Right lung (tissue), 2 donors: ENCODE measurements at regions not wholly inside any gene's neighbourhood (a gene's known extent, or its start where the extent isn't known, plus 50 kb on each side); places are given as distances from the start of the nearest gene placed in this dataset.

ENCODE experiments used
- DNase-seq, 2 donors: peaks; one replicate each; pipeline ENCODE4 v3.0.0-alpha.2; 2013

DNA sequence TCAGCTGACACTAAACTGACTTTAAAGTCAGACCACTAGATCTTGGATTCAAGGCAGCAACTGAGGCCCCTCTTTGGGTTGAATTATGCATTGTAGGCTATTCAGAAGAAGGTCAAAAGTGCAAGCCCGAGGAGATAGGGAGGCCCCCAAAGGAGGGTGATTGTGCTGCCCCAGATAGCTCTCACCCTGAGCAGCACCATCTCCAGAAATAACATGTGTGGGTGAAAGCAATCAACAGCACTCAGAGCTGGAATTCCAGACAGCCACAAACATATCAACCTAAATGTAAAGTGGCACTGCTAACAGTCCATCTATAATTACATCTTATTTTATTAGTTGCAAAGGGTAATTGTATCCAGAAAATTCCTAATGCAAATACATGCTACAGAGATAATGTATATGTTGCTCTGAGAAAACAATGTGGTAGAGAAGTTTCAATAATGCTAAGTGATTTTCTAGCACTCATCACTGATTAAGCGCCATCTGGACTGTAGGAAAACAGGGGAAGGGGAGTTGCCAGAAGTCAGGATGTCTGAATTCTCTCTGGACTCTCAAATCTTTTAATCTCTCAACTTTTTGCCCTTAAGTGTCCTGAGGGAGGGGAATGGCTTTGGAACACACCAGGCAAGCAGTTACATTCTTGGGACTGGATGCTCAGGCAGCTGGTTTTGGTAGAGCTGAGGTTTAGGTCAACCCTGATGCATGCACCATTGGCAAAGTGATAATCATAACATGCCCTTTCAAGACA lies 61.8 kb upstream of the SFRP2 start:
- no peak for DNase-seq

DNA sequence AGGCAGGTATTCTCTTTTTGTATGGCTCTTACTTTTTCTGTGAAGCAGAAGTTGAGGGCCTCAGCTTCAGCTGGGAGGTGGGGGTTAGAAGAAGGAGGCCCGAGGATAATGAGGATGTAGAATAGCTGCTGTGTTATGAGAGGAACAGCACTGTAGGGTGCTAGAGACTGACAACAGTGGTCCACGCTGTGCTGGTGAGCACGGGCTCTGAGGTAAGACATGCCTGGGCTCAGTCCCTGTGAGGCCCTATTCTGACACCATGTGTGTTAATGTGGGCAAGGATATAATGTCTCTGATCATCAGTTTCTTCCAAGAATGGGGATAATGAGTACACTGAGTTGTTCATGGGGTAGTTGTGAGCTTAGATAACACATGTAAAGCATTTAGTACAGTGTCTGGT lies 55.3 kb upstream of the SFRP2 start:
- no peak for DNase-seq
